Uterus (tissue), 3 donors: ENCODE measurements at regions not wholly inside any gene's neighbourhood (a gene's known extent, or its start where the extent isn't known, plus 50 kb on each side); places are given as distances from the start of the nearest gene placed in this dataset. TPM values are rescaled to one million over a fixed set of nuclear protein-coding genes. Genes with fewer than 3 reads are reported as not detected.
A peak's percentile ranks its signal among the peaks of the same experiment; 100 is the strongest.
"Not testable (repeated sequence)": the region's sequence is repeated elsewhere in the genome, so short reads cannot be mapped to it uniquely, and the experiment has no call there.

Experiments used
- DNase-seq, 2 donors: peaks; one replicate each; pipeline ENCODE4 v3.0.0-alpha.2; 2019 to 2020
- H3K27ac ChIP-seq, 2 donors: fragments of 200-600 bp; sonication (generic); 1 replicate in 1 of 2; 2 replicates in 1 of 2; pipeline ENCODE4 v1.5.1; 2016 to 2018
- H3K27me3 ChIP-seq, 2 donors: fragments of 200-600 bp; sonication (generic); one replicate each; pipeline ENCODE4 v1.5.1; 2018 to 2019; ENCODE audit warnings: control low read depth in 1 of 2
- H3K36me3 ChIP-seq, 2 donors: fragments of 200-600 bp; sonication (generic); one replicate each; pipeline ENCODE4 v1.5.1; 2019; ENCODE audit warnings: control low read depth in 1 of 2
- H3K4me1 ChIP-seq, 2 donors: fragments of 200-600 bp; sonication (generic); one replicate each; pipeline ENCODE4 v1.5.1; 2018 to 2019; ENCODE audit warnings: control low read depth in 1 of 2
- H3K4me3 ChIP-seq, 2 donors: fragments of 200-600 bp; sonication (generic); 1 replicate in 1 of 2; 2 replicates in 1 of 2; pipeline ENCODE4 v1.5.1; 2018 to 2019; ENCODE audit warnings: mild to moderate bottlenecking in 1 of 2
- H3K9me3 ChIP-seq, 2 donors: fragments of 200-600 bp; sonication (generic); one replicate each; pipeline ENCODE4 v1.5.1; 2019; ENCODE audit warnings: control low read depth in 1 of 2
- intact Hi-C: fragments of 100-400 bp; cut with DNase I; formaldehyde crosslinking; loops from one replicate; pipeline ENCODE4 v1.15.1; 2023; ENCODE audit warnings: low total_unique reads
- microRNA-seq: library from miRNA; unstranded; fragments of <30 nt; microRNA quantifications from one replicate; pipeline ENCODE4, GENCODE V29; 2016; ENCODE audit warnings: borderline microRNAs expressed, borderline replicate concordance
- small RNA-seq: library from RNA; depleted of rRNA; stranded (forward); fragments of <200 nt; gene quantifications from one replicate; pipeline ENCODE3, GENCODE V24; 2016
- donor health status: DM: yes; HTN: yes; CAD: no.

DNA sequence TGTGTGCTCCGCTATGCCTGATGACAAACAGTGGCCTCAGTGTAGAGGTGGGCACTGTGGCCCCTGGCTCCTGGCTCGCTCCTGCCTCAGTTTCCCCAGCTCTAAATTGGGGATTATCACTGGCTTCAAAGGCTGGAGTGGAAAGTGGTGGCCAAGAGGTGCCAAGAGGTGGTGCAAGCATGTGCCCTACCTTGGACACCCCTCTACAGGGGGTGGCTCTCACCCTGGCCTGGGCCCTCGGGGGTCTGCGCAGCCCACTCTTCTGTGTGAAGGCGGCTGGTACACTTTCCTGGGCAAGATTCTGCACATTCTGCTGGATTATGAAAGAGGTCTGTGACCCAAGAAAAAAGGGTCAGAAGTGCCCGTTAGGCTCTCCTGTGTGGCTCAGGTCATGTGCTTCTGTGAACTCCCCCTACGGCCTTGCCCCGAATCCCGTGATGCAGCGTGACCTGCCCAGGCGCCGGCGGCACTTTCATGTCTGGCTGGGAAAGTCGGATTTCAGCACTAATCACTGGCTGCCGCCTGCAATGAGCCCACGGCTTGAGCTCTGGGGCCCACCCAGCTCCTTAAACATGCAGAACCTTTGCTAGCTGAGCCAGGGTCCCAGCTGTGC, 57.3 kb upstream of the SPN start:
- intact Hi-C loops, H3K4me1 ChIP-seq, H3K36me3 ChIP-seq, DNase-seq, H3K4me3 ChIP-seq, H3K9me3 ChIP-seq, H3K27me3 ChIP-seq: not testable (repeated sequence)
- H3K27ac ChIP-seq: peak overlapping the region in 1 of 2 donors; percentile 57

DNA sequence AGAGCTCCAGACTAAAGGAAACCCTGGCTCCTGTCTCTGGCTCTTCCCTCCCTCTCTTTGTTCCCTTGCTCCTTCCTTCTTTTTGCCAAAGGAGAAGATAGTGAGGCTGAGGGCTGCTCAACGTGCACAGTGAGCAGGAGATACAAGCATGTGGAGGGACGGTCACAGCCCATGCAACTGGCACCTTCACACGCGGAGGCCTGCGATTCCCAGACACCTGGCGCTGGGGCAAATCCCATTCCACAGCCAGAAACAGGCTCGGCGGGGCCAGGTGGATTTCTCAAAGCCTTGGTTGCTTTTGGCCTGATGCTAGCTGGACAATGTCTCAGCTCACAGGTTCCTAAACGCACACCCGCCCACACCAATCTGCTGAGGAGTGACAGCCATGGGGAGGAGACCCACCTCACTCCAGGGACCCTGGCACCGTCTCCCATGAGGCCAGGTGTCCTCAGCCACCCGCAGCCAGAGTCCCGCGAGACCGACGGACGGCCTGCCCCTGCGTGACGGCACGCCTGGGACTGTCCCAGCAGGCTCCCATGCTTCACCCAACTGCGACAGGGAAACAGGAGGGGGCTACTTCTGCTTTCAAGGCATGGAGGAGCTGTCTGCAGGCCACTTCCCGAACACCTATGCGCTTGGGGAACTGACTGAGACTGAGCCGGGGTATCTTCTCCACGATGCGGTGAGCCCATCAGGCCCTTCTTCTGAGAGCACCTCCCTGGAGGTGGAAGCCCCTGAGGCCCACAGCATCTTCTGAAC, 56.2 kb upstream of the SPN start:
- intact Hi-C loops, H3K27me3 ChIP-seq, H3K36me3 ChIP-seq, H3K9me3 ChIP-seq, H3K4me1 ChIP-seq, H3K4me3 ChIP-seq, DNase-seq: not testable (repeated sequence)
- peak overlapping the region; percentile 63 to 68 for H3K27ac ChIP-seq

DNA sequence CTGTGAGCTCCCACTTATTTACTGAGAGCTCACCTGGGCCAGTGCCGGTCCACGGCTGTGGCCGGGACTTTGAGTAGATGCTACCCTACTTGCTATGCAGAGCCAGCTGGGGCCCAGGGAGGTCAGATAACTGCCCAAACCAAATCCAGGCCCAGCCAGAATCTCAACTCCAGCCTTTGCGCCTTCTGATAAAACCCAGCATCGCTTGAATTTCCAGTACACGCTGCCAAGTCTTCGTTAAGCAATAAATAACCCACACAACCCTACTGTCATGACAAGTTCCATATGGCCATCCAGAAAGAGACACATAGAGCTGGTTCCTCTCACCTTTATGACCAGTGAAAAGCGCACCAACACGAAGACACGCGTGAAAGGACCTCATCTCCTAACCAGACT, 55.6 kb upstream of the SPN start:
- H3K9me3 ChIP-seq, H3K27me3 ChIP-seq, H3K4me1 ChIP-seq, H3K4me3 ChIP-seq, intact Hi-C loops, H3K36me3 ChIP-seq: not testable (repeated sequence)
- peak overlapping the region; percentile 63 to 68 for H3K27ac ChIP-seq
- peak; percentile 51 for DNase-seq

DNA sequence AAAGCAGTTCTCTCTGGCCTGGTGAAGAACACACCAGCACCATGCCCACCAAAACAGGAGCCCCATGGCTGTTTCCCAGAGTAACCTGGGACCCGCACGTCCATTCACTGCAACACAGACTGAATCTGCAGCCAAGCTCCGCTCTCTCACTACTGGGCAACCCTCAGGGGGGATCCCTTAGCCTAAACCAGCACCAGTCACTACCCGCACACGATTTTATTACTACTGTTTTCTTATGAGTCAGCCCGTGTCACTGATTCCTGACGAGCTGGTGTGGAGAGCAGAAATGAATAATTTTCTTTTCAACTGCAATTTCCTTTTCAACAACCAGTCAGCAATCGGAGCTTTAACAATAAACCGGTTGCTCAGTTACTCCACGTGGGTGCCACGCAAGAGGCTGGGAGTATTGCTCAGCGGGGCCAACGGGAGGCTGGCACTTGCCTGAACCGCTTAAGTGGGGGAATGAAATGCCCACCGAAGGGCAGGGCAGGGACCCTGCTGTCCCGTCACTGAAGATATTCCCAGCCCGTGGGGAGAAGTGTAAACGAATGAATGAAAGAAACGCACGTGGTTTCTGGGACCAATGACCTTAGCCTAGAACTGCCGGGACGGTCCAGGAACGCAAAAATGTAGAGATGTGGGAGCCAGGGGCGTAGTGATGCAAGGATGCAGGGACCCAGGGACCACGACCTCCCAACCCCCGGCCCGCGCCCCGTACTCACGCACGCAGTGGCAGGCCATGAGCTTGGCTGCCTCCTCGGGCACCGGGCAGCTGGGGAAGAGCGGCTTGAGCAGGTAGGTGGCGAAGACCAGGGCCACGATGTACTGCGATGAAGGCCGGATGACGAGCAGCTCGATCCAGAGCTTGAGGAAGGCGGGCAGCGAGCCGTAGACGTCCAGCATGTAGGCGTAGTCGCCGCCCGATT, 50.4 kb upstream of the SPN start:
- H3K4me1 ChIP-seq, DNase-seq, H3K9me3 ChIP-seq, H3K27me3 ChIP-seq, intact Hi-C loops, H3K36me3 ChIP-seq: not testable (repeated sequence)
- H3K27ac ChIP-seq: peak overlapping the region in 1 of 2 donors; percentile 74
- H3K4me3 ChIP-seq: peak overlapping the region; percentile 48 to 80

Small RNA genes in the stretch of these regions (microRNA-seq; reads per million reads assigned to microRNA genes)
- gene MIR3680-2: not detected

Small RNA genes in the stretch of these regions (small RNA-seq; reads per million reads assigned to genes)
- gene MIR3680-2: not detected
